GM03348 (cell line): ENCODE measurements at regions not wholly inside any gene's neighbourhood (a gene's known extent, or its start where the extent isn't known, plus 50 kb on each side); places are given as distances from the start of the nearest gene placed in this dataset.
"Not testable (repeated sequence)": the region's sequence is repeated elsewhere in the genome, so short reads cannot be mapped to it uniquely, and the experiment has no call there.

Experiments
- DNase-seq: peaks from one replicate; pipeline ENCODE4 v3.0.0; 2012; ENCODE audit warnings: low spot score

GRCh38 chr4:45248106-45248505 lies 521.8 kb upstream of the GNPDA2 start:
- not testable (repeated sequence) for DNase-seq

GRCh38 chr4:45241976-45242375 lies 515.6 kb upstream of the GNPDA2 start:
- DNase-seq = no peak

- DNase-seq = no peak
These were observed 502.9 kb upstream of the GNPDA2 start for GRCh38 chr4:45229206-45229605.

GRCh38 chr4:45215976-45216542 lies 489.7 kb upstream of the GNPDA2 start:
- DNase-seq = no peak

- DNase-seq = not testable (repeated sequence)
These were observed 482.1 kb upstream of the GNPDA2 start for GRCh38 chr4:45208476-45208875.

- not testable (repeated sequence) for DNase-seq
These were observed 481.5 kb upstream of the GNPDA2 start for GRCh38 chr4:45207864-45208331.

- not testable (repeated sequence) for DNase-seq
These were observed 481.0 kb upstream of the GNPDA2 start for GRCh38 chr4:45207241-45207863.

GRCh38 chr4:45199736-45200135 lies 473.4 kb upstream of the GNPDA2 start:
- DNase-seq = no peak

- no peak for DNase-seq
These were observed 462.1 kb upstream of the GNPDA2 start for GRCh38 chr4:45188501-45188900.

- DNase-seq = no peak
These were observed 459.9 kb upstream of the GNPDA2 start for GRCh38 chr4:45186249-45186648.

- no peak for DNase-seq
These were observed 457.5 kb upstream of the GNPDA2 start for GRCh38 chr4:45183905-45184304.

GRCh38 chr4:45172636-45173035 lies 446.3 kb upstream of the GNPDA2 start:
- DNase-seq = no peak

- DNase-seq = no peak
These were observed 434.6 kb upstream of the GNPDA2 start for GRCh38 chr4:45160951-45161350.

- DNase-seq = no peak
These were observed 428.9 kb upstream of the GNPDA2 start for GRCh38 chr4:45155081-45155777.

GRCh38 chr4:45147866-45148265 lies 421.5 kb upstream of the GNPDA2 start:
- no peak for DNase-seq

- DNase-seq = no peak
These were observed 404.7 kb upstream of the GNPDA2 start for GRCh38 chr4:45131020-45131419.

- DNase-seq = no peak
These were observed 396.1 kb upstream of the GNPDA2 start for GRCh38 chr4:45122406-45122805.

GRCh38 chr4:45121426-45121975 lies 395.1 kb upstream of the GNPDA2 start:
- DNase-seq = no peak

GRCh38 chr4:45120163-45120562 lies 393.8 kb upstream of the GNPDA2 start:
- DNase-seq = no peak

GRCh38 chr4:45119376-45119775 lies 393.0 kb upstream of the GNPDA2 start:
- DNase-seq = no peak

- no peak for DNase-seq
These were observed 376.4 kb upstream of the GNPDA2 start for GRCh38 chr4:45102716-45103115.

GRCh38 chr4:45100956-45101818 lies 374.8 kb upstream of the GNPDA2 start:
- DNase-seq = no peak
